Endothelial cell (in vitro differentiated cells): ENCODE measurements at regions not wholly inside any gene's neighbourhood (a gene's known extent, or its start where the extent isn't known, plus 50 kb on each side); places are given as distances from the start of the nearest gene placed in this dataset.

Experiments
- DNase-seq: peaks from one replicate; pipeline ENCODE4 v3.0.0; 2021; ENCODE audit warnings: low spot score
- H3K27ac Mint-ChIP-seq: one replicate; pipeline ENCODE4 v1.8.0; 2021; ENCODE audit warnings: mixed read lengths, inconsistent platforms; ENCODE audit not compliant: unreplicated experiment
- H3K27me3 Mint-ChIP-seq: one replicate; pipeline ENCODE4 v1.8.0; 2021; ENCODE audit warnings: mild to moderate bottlenecking, moderate library complexity, mixed read lengths, inconsistent platforms; ENCODE audit not compliant: unreplicated experiment
- H3K36me3 Mint-ChIP-seq: one replicate; pipeline ENCODE4 v1.8.0; 2021; ENCODE audit warnings: mild to moderate bottlenecking, low read depth, mixed read lengths, inconsistent platforms; ENCODE audit not compliant: unreplicated experiment
- H3K4me1 Mint-ChIP-seq: one replicate; pipeline ENCODE4 v1.8.0; 2021; ENCODE audit warnings: mild to moderate bottlenecking, mixed read lengths, inconsistent platforms; ENCODE audit not compliant: unreplicated experiment
- H3K4me3 Mint-ChIP-seq: one replicate; pipeline ENCODE4 v1.8.0; 2021; ENCODE audit warnings: mild to moderate bottlenecking, mixed read lengths, inconsistent platforms; ENCODE audit not compliant: unreplicated experiment
- H3K9me3 Mint-ChIP-seq: one replicate; pipeline ENCODE4 v1.8.0; 2021; ENCODE audit warnings: mixed read lengths, inconsistent platforms; ENCODE audit not compliant: unreplicated experiment
- CTCF ChIP-seq: fragments of 200-600 bp; sonication (generic); IDR thresholded peaks from one replicate; pipeline ENCODE4 v1.5.0; 2021; ENCODE audit warnings: antibody characterized with exemption; ENCODE audit not compliant: unreplicated experiment

GRCh38 chr4:53815281-53815680, 224.0 kb upstream of the LNX1 start:
- Mint-ChIP-seq H3K4me1 (no peaks in the 10 kb centered on the region), H3K27ac (no peak overlapping the region), H3K36me3 (no peaks in the 10 kb centered on the region), H3K27me3 (peaks cover 2% of the 10 kb centered on the region), H3K9me3 (no peaks in the 10 kb centered on the region), H3K4me3 (no peak overlapping the region)
- DNase-seq: no peak
- TF ChIP-seq CTCF: no peak

- TF ChIP-seq CTCF: no peak
- H3K4me3 Mint-ChIP-seq: no peak overlapping the region
- no peaks in the 10 kb centered on the region for H3K4me1 Mint-ChIP-seq
- H3K9me3 Mint-ChIP-seq: no peaks in the 10 kb centered on the region
- H3K36me3 Mint-ChIP-seq: no peaks in the 10 kb centered on the region
- peaks cover 2% of the 10 kb centered on the region for H3K27me3 Mint-ChIP-seq
- H3K27ac Mint-ChIP-seq: no peak overlapping the region
- no peak for DNase-seq
Measured at GRCh38 chr4:53813998-53814397, 222.7 kb upstream of the LNX1 start.

GRCh38 chr4:53810643-53811042, 219.4 kb upstream of the LNX1 start:
- Mint-ChIP-seq H3K4me3 (no peak overlapping the region), H3K9me3 (no peaks in the 10 kb centered on the region), H3K36me3 (no peaks in the 10 kb centered on the region), H3K27ac (no peak overlapping the region), H3K4me1 (no peaks in the 10 kb centered on the region), H3K27me3 (peaks cover 2% of the 10 kb centered on the region)
- TF ChIP-seq CTCF: no peak
- DNase-seq: no peak

GRCh38 chr4:53809816-53810215, 218.5 kb upstream of the LNX1 start:
- Mint-ChIP-seq H3K9me3 (no peaks in the 10 kb centered on the region), H3K4me1 (no peaks in the 10 kb centered on the region), H3K27me3 (peaks cover 2% of the 10 kb centered on the region), H3K4me3 (no peak overlapping the region), H3K36me3 (no peaks in the 10 kb centered on the region), H3K27ac (no peak overlapping the region)
- no peak for DNase-seq
- TF ChIP-seq CTCF: no peak

GRCh38 chr4:53805291-53805690, 214.0 kb upstream of the LNX1 start:
- Mint-ChIP-seq H3K4me1 (no peaks in the 10 kb centered on the region), H3K36me3 (no peaks in the 10 kb centered on the region), H3K27ac (no peak overlapping the region), H3K27me3 (no peaks in the 10 kb centered on the region), H3K9me3 (no peaks in the 10 kb centered on the region), H3K4me3 (no peak overlapping the region)
- DNase-seq: no peak
- TF ChIP-seq CTCF: no peak
